PFSK-1 (cell line): ENCODE measurements at regions not wholly inside any gene's neighbourhood (a gene's known extent, or its start where the extent isn't known, plus 50 kb on each side); places are given as distances from the start of the nearest gene placed in this dataset.

Source experiments
- FOXP2 ChIP-seq: optimal IDR thresholded peaks from 2 replicates; pipeline ENCODE3; 2011; ENCODE audit warnings: borderline replicate concordance, control low read depth, inconsistent platforms; ENCODE audit not compliant: insufficient read depth; ENCODE audit errors: extremely low read length, extremely low read depth
- POLR2AphosphoS5 ChIP-seq: IDR thresholded peaks from 2 replicates; pipeline ENCODE4 v1.6.1; 2012; ENCODE audit warnings: low read depth, mild to moderate bottlenecking, control low read depth, low read length, moderate library complexity
- SIN3A ChIP-seq: IDR thresholded peaks from 2 replicates; pipeline ENCODE4 v1.6.1; 2012; ENCODE audit warnings: mild to moderate bottlenecking, low read length, moderate library complexity, borderline replicate concordance; ENCODE audit not compliant: insufficient read depth
- TAF1 ChIP-seq: IDR thresholded peaks from 2 replicates; pipeline ENCODE4 v1.6.1; 2012; ENCODE audit warnings: low read length, control low read depth, borderline replicate concordance; ENCODE audit not compliant: insufficient read depth
- TF ChIP-seq, protein P1 (sequence below), 2 experiments: IDR thresholded peaks; 2 replicates each; pipeline versions ENCODE4 v1.6.1 to v1.8.0; 2011 to 2012; ENCODE audit warnings: low read depth in 2 of 2, low read length in 2 of 2, control low read depth in 1 of 2, inconsistent platforms in 1 of 2, mild to moderate bottlenecking in 1 of 2, moderate library complexity in 1 of 2; ENCODE audit not compliant: insufficient read depth in 1 of 2

DNA sequence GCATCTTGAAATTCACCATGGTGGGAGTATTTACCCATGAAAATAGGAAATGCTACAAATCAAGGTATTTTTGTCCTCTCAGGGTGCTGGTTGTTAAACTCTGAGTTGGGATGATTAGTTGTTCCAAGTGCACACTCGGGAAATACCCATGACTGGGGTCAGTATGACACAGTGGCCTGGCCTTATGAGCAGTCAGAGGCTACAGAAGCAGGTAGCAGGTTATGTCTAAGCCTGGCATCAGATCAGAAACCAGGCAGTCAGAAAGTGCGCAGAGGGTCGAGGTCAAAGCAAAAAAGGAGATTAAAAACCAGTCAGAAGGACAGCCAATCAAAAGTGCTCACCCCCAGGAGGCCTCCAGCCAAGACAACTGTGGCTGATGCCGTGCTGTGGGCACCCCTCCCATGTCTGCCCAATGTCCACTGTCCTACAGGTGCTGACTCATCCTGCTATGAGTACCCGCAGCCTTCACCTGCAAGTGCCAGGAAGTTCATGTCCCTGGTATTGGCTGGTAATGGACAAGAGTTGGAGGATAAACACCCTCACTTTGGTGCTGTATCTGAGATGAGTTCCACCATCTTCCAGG, 117.4 kb upstream of the SLC24A3 start:
- TF ChIP-seq POLR2AphosphoS5 = no peak
- no peak for TF ChIP-seq SIN3A
- no peak for TF ChIP-seq TAF1
- TF ChIP-seq, protein P1, sequence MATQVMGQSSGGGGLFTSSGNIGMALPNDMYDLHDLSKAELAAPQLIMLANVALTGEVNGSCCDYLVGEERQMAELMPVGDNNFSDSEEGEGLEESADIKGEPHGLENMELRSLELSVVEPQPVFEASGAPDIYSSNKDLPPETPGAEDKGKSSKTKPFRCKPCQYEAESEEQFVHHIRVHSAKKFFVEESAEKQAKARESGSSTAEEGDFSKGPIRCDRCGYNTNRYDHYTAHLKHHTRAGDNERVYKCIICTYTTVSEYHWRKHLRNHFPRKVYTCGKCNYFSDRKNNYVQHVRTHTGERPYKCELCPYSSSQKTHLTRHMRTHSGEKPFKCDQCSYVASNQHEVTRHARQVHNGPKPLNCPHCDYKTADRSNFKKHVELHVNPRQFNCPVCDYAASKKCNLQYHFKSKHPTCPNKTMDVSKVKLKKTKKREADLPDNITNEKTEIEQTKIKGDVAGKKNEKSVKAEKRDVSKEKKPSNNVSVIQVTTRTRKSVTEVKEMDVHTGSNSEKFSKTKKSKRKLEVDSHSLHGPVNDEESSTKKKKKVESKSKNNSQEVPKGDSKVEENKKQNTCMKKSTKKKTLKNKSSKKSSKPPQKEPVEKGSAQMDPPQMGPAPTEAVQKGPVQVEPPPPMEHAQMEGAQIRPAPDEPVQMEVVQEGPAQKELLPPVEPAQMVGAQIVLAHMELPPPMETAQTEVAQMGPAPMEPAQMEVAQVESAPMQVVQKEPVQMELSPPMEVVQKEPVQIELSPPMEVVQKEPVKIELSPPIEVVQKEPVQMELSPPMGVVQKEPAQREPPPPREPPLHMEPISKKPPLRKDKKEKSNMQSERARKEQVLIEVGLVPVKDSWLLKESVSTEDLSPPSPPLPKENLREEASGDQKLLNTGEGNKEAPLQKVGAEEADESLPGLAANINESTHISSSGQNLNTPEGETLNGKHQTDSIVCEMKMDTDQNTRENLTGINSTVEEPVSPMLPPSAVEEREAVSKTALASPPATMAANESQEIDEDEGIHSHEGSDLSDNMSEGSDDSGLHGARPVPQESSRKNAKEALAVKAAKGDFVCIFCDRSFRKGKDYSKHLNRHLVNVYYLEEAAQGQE (IDR thresholded peaks at IDR 0.05; ENCODE audit: insufficient read depth in 1 of 2, low read depth in 2 of 2, low read length in 2 of 2) = no peak
- TF ChIP-seq FOXP2 = no peak

DNA sequence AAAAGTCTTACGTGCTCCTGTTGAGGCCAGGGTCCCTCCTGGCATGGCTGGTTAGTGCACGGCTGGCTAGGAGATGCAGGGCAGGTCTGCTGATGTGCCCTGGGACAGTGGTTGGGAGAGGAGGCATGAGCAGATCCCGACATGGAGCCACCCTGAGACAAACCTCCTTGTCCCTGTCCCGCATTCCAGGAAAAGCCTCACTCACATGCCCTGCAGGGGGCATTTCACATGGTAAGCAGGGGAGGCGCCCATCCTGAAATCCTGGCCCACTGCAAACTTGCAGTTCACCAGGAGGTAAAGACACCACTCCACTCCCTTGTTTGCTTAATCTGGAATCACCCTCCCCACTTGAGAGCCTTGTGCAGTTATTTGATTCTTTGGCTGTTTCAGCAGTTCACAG, 116.7 kb upstream of the SLC24A3 start:
- TF ChIP-seq, protein P1 (IDR thresholded peaks at IDR 0.05; ENCODE audit: insufficient read depth in 1 of 2, low read depth in 2 of 2, low read length in 2 of 2) = no peak
- TF ChIP-seq FOXP2 (no peak), POLR2AphosphoS5 (no peak)

DNA sequence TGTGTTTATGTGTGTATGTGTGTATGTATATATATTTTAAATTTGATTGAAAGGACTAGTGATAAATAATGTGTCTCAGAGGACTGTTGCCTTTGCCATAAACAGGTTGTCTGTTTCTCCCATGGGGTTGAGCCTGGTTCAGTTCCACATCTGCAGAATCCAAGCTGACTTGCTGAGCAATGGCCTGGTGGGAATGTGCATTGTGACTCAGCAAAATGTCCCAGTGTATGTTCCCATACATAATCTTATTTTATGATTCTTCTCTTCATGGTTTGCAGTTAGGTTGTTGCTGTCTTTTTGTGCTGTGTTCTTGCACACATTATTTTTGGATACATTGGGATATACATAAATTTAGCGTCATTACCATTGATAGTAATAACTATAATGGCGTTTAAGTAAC, 115.6 kb upstream of the SLC24A3 start:
- TF ChIP-seq POLR2AphosphoS5 (no peak), TAF1 (no peak), SIN3A (no peak), FOXP2 (no peak)
- TF ChIP-seq, protein P1 (IDR thresholded peaks at IDR 0.05; ENCODE audit: insufficient read depth in 1 of 2, low read depth in 2 of 2, low read length in 2 of 2) = no peak

DNA sequence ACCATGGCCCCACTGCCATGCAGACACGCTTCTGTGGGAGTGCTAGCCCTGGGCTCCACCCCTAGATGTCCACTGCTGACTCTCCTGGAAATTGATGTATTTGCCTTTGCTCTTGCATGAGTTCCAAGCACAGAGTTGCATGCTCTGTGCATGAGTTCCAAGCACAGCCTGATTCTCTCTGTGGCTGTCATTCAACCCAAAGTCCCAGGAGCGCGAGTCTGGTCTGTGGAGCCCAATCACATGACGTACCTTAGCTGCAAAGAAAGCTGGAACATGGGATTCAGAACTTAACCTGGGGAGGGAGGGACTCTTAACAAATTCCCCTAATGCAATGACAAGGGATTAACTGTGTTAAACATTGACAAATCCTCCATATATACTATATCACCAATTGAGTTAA, 114.3 kb upstream of the SLC24A3 start:
- TF ChIP-seq, protein P1 (IDR thresholded peaks at IDR 0.05; ENCODE audit: insufficient read depth in 1 of 2, low read depth in 2 of 2, low read length in 2 of 2) = no peak
- TF ChIP-seq FOXP2 (no peak), POLR2AphosphoS5 (no peak), SIN3A (no peak), TAF1 (no peak)
